Parathyroid adenoma (tissue), 2 donors: ENCODE measurements at regions not wholly inside any gene's neighbourhood (a gene's known extent, or its start where the extent isn't known, plus 50 kb on each side); places are given as distances from the start of the nearest gene placed in this dataset.

Experiments
- H2AFZ ChIP-seq: fragments of 300-600 bp; sonication (generic); one replicate; pipeline ENCODE4 v1.7.0; 2017; ENCODE audit warnings: antibody characterized with exemption, mild to moderate bottlenecking
- H3K27ac ChIP-seq: fragments of 300-600 bp; sonication (generic); one replicate; pipeline ENCODE4 v1.7.0; 2017
- H3K27me3 ChIP-seq: fragments of 300-600 bp; sonication (generic); one replicate; pipeline ENCODE4 v1.7.0; 2017; ENCODE audit warnings: low read length; ENCODE audit not compliant: control insufficient read depth, insufficient read depth
- H3K36me3 ChIP-seq: fragments of 300-600 bp; sonication (generic); one replicate; pipeline ENCODE4 v1.7.0; 2017; ENCODE audit warnings: low read length; ENCODE audit not compliant: control insufficient read depth, insufficient read depth
- H3K4me1 ChIP-seq: fragments of 300-600 bp; sonication (generic); one replicate; pipeline ENCODE4 v1.7.0; 2017; ENCODE audit warnings: control low read depth
- H3K4me2 ChIP-seq: fragments of 300-600 bp; sonication (generic); one replicate; pipeline ENCODE4 v1.7.0; 2017; ENCODE audit warnings: low read length
- H3K4me3 ChIP-seq: fragments of 300-600 bp; sonication (generic); one replicate; pipeline ENCODE4 v1.7.0; 2017; ENCODE audit warnings: low read depth, low read length
- H3K79me2 ChIP-seq: fragments of 300-600 bp; sonication (generic); one replicate; pipeline ENCODE4 v1.7.0; 2017; ENCODE audit warnings: control low read depth
- H3K9ac ChIP-seq: fragments of 300-600 bp; sonication (generic); one replicate; pipeline ENCODE4 v1.7.0; 2017; ENCODE audit warnings: mild to moderate bottlenecking
- H3K9me3 ChIP-seq: fragments of 300-600 bp; sonication (generic); one replicate; pipeline ENCODE4 v1.7.0; 2017; ENCODE audit warnings: low read length; ENCODE audit not compliant: control insufficient read depth
- TF ChIP-seq, protein P1 (sequence below): fragments of 300-600 bp; sonication (generic); IDR thresholded peaks from one replicate; pipeline ENCODE4 v1.7.0; 2017; ENCODE audit warnings: antibody characterized with exemption, mild to moderate bottlenecking
- donor health status: primary hyperparathyroidism.

DNA sequence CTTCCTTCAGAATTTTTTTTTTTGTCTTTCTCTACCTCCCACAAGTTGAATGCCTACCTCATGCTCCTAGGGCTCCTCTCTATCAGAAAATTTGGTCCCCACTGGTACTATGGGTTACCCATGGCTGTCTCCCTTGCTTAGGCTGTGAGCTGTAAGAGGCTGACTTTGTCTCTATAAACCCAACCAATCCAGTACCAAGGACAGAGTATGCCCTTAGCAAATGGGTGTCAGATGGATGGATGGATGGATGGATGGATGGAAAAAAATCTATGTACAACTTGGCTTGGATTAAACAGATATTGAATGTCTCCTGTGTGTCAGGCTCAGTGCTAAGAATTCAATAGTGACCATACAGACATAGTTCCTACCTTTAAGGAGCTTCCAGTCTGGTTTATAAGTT lies 398.2 kb upstream of the TRPC7 start:
- Histone ChIP-seq H3K36me3 (no peaks in the 10 kb centered on the region), H2AFZ (no peak overlapping the region)
- TF ChIP-seq, protein P1, sequence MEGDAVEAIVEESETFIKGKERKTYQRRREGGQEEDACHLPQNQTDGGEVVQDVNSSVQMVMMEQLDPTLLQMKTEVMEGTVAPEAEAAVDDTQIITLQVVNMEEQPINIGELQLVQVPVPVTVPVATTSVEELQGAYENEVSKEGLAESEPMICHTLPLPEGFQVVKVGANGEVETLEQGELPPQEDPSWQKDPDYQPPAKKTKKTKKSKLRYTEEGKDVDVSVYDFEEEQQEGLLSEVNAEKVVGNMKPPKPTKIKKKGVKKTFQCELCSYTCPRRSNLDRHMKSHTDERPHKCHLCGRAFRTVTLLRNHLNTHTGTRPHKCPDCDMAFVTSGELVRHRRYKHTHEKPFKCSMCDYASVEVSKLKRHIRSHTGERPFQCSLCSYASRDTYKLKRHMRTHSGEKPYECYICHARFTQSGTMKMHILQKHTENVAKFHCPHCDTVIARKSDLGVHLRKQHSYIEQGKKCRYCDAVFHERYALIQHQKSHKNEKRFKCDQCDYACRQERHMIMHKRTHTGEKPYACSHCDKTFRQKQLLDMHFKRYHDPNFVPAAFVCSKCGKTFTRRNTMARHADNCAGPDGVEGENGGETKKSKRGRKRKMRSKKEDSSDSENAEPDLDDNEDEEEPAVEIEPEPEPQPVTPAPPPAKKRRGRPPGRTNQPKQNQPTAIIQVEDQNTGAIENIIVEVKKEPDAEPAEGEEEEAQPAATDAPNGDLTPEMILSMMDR: no peak

DNA sequence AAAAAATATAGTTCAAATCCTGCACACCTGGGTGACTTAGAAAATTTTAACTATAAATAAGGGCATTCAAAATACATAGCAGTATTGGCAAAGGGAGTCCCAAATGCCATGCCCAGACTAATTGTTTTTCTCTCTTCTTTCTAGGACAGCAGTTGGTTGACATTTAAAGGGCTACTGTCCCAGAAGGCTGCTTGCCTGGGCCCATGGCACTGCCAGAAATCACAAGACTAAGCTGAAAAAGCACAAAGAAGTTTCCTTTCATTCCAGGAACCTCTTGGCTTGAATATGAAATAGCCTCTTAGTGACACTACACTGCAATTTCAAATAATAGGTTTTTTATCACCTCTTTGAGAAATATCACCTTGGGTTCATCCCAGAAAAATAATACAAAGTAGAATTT lies 388.9 kb upstream of the TRPC7 start:
- H3K9me3 ChIP-seq: no peaks in the 10 kb centered on the region
- H3K27ac ChIP-seq: no peak overlapping the region
- H3K9ac ChIP-seq: no peak overlapping the region
- H3K36me3 ChIP-seq: no peaks in the 10 kb centered on the region
- H3K4me1 ChIP-seq: no peaks in the 10 kb centered on the region
- no peak overlapping the region for H3K4me3 ChIP-seq
- H3K4me2 ChIP-seq: no peak overlapping the region
- H3K27me3 ChIP-seq: no peaks in the 10 kb centered on the region
- H2AFZ ChIP-seq: no peak overlapping the region
- TF ChIP-seq, protein P1: no peak
- H3K79me2 ChIP-seq: no peaks in the 10 kb centered on the region

More for the DNA sequence above, 398.2 kb upstream of the TRPC7 start:
- H3K27ac ChIP-seq: no peak overlapping the region
- H3K9me3 ChIP-seq: no peaks in the 10 kb centered on the region
- H3K4me3 ChIP-seq: no peak overlapping the region
- no peak overlapping the region for H3K4me2 ChIP-seq
- H3K9ac ChIP-seq: no peak overlapping the region
- no peaks in the 10 kb centered on the region for H3K4me1 ChIP-seq
- no peaks in the 10 kb centered on the region for H3K27me3 ChIP-seq
- no peaks in the 10 kb centered on the region for H3K79me2 ChIP-seq

DNA sequence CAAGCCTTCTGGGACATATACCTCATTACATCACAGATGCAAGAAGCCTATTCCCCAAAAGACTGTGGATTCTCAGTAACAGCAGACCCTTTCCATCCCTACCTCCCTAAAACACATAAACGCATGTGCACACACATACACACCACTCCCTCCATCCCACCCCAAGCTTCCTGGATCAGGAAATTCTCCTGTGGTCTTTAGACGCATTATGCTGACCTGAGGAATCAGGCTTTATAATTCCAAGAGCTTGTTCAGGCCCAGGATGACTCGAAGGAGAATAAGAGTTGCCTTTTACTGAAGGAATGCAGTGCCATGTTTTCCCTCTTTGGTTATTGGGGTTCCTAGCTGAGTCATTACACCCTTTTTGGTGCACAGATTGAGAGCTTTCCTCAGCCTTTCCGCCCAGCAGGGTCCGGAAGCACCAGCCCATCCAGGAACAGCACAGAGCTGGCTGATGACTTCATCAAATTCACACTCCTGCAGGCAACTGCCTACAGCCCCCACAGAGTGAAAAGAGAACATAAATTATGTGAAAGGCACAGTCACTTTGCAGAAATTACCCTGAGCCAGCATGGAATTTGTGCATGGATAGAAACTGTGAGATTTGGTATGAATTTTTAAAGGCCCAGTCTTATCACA lies 385.0 kb upstream of the TRPC7 start:
- Histone ChIP-seq H2AFZ (no peak overlapping the region), H3K36me3 (no peaks in the 10 kb centered on the region), H3K9me3 (no peaks in the 10 kb centered on the region), H3K4me2 (no peak overlapping the region), H3K4me1 (no peaks in the 10 kb centered on the region), H3K9ac (no peak overlapping the region), H3K27ac (no peak overlapping the region), H3K79me2 (no peaks in the 10 kb centered on the region), H3K27me3 (no peaks in the 10 kb centered on the region), H3K4me3 (no peak overlapping the region)
- TF ChIP-seq, protein P1: no peak

DNA sequence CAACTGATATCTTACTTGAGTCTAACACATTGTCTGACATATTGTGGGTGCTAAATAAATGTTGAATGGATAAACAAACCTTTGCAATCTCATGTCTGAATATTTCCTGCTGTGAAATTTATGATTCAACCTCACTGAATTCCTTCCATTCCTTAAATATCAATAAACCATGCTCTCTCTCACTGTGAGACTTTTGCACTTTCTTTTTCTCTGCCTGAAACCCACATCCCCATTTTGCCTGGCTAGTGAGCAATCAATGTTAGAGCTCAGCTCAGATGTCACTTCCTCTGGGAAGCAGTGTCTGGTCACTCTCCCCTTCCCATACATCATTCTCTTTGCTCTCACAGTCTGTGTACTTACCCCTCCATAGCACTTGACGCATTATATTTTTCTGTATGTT lies 383.7 kb upstream of the TRPC7 start:
- Histone ChIP-seq H3K9ac (no peak overlapping the region), H3K4me1 (no peaks in the 10 kb centered on the region), H3K4me3 (no peak overlapping the region), H3K27me3 (no peaks in the 10 kb centered on the region), H3K27ac (no peak overlapping the region), H3K4me2 (no peak overlapping the region), H3K79me2 (no peaks in the 10 kb centered on the region), H3K9me3 (no peaks in the 10 kb centered on the region), H3K36me3 (no peaks in the 10 kb centered on the region), H2AFZ (no peak overlapping the region)
- TF ChIP-seq, protein P1: no peak

- Histone ChIP-seq H3K4me3 (no peak overlapping the region), H3K9me3 (no peaks in the 10 kb centered on the region), H3K4me1 (no peaks in the 10 kb centered on the region), H3K27ac (no peak overlapping the region), H3K4me2 (no peak overlapping the region), H3K9ac (no peak overlapping the region), H2AFZ (no peak overlapping the region), H3K36me3 (no peaks in the 10 kb centered on the region), H3K79me2 (no peaks in the 10 kb centered on the region), H3K27me3 (no peaks in the 10 kb centered on the region)
- TF ChIP-seq, protein P1: no peak
Observed at GRCh38 chr5:136743052-136743451, 377.7 kb upstream of the TRPC7 start.
